ENCODE measurements at regions not wholly inside any gene's neighbourhood (a gene's known extent, or its start where the extent isn't known, plus 50 kb on each side); places are given as distances from the start of the nearest gene placed in this dataset.

DNA sequence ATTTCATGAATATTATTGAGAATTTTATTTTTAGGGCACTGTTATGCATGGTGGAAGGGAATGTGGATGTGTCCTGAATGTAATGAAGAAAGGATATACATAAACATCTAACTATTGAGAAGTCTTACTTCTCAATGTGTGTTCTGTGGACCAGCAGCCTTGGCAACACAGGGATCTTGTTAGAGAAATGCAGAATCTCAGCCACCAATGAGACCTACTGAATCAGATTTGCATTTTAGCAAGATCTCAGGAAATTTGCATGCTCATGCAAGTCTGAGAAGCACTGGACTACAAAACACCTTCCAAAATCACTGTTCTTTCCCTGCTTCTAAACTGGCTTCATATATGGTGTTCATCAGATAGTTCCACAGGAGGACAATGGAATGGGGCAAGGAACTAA lies 139.7 kb upstream of the WDFY3 start:
- TF ChIP-seq CTCF (IDR thresholded peaks at IDR 0.05) (no peak), ZFX (IDR thresholded peaks at IDR 0.05; ENCODE audit: borderline replicate concordance) (no peak)
- no peak overlapping the region for H3K27ac ChIP-seq

GRCh38 chr4:85106805-85107336 lies 140.4 kb upstream of the WDFY3 start:
- H3K27ac ChIP-seq, result no peak overlapping the region

DNA sequence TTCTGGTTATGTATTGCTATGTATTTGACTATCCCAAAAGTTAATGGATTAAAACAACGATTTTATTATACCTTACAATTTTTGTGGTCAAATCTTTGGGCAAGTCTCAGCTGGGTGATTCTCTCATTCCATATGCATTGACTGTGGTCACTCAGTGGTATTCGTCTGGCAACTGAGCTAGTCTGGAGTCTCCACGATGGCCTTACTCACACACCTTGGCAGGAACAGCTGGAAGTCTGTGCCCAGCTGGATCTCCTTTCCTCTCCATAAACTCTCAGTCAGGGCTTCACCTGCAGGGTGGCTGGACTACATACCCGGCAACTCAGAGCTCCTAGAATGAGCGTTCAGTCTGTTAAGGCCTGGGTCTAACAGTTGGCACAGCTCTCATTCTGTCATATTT lies 141.1 kb upstream of the WDFY3 start:
- H3K27ac ChIP-seq, result no peak overlapping the region
- no peak for TF ChIP-seq ZFX (IDR thresholded peaks at IDR 0.05; ENCODE audit: borderline replicate concordance)
- no peak for TF ChIP-seq CTCF (IDR thresholded peaks at IDR 0.05)

More at GRCh38 chr4:85106805-85107336, 140.4 kb upstream of the WDFY3 start:
- no peak for TF ChIP-seq ZFX (IDR thresholded peaks at IDR 0.05; ENCODE audit: borderline replicate concordance)
- no peak for TF ChIP-seq CTCF (IDR thresholded peaks at IDR 0.05)

GRCh38 chr4:85113706-85114105 lies 147.2 kb upstream of the WDFY3 start:
- H3K27ac ChIP-seq, result no peak overlapping the region
- TF ChIP-seq CTCF (IDR thresholded peaks at IDR 0.05) (no peak), ZFX (IDR thresholded peaks at IDR 0.05; ENCODE audit: borderline replicate concordance) (no peak)

- H3K27ac ChIP-seq, result no peak overlapping the region
- no peak for TF ChIP-seq ZFX (IDR thresholded peaks at IDR 0.05; ENCODE audit: borderline replicate concordance)
- TF ChIP-seq CTCF (IDR thresholded peaks at IDR 0.05), result no peak
Observed at GRCh38 chr4:85114526-85114925, 148.0 kb upstream of the WDFY3 start.

DNA sequence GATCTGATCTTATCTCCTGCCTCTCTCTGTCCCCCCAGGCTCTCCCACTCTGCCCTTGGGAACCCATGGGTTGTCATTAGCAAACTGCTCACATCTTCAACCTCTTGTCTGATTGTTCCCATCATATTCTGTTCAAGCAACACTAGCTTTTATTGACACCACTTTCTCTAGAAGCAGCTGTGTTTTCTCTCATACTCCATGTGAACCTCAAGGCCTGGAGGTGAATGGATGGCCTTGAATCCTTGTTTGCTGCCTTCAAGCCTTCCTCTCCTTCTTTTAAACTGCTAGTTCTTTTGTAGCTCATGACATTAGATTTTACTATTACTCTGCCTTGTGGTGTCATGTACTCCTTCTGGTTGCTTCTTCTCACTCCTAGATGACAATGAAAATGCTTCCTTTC lies 149.5 kb upstream of the WDFY3 start:
- H3K27ac ChIP-seq, result no peak overlapping the region
- TF ChIP-seq ZFX (IDR thresholded peaks at IDR 0.05; ENCODE audit: borderline replicate concordance) (no peak), CTCF (IDR thresholded peaks at IDR 0.05) (no peak)

DNA sequence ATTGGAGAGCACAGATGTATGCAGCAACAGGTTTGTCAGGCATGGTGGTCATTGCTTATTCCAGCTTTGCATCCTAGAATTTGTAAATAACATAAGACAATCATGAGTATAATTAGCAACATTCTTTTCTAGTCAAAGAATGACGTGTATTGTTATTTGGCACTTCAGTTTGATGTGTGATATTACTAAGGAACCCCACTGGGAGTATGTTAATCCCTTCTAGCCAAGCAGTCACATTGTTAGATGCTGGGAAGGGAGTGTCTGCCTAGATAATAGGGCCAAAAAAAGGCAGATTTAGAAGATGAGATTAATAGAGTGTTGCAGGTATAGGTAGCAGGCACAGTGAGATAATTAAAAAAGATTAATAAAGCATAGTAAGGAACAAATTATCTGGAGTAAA lies 159.2 kb upstream of the WDFY3 start:
- TF ChIP-seq ZFX (IDR thresholded peaks at IDR 0.05; ENCODE audit: borderline replicate concordance) (no peak), CTCF (IDR thresholded peaks at IDR 0.05) (no peak)
- no peak overlapping the region for H3K27ac ChIP-seq

All from 22Rv1 (cell line).